ENCODE measurements at regions not wholly inside any gene's neighbourhood (a gene's known extent, or its start where the extent isn't known, plus 50 kb on each side); places are given as distances from the start of the nearest gene placed in this dataset.

DNA sequence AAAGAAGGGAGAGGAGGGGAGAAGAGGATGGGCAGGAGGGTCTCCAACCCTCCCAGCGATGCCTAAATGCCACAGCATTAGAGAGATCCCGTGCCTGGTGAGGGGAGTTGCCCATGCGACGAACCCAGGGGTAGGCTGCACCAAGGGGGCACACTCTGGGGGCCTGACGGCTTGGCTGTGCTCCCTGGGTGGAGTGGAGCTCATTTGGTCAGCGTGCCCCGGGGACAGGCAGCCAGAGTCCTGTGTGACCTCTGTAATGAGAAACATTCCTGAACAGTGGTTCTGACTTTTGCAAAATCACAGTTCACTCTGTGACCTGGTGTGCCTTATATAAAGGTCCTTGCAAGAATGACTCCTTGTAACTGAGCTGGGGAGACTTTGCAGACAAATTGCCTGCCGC is 205.0 kb upstream of the N4BP1 start:
- no peak for TF ChIP-seq CTCF (IDR thresholded peaks at IDR 0.05; ENCODE audit: low read depth, low read length, poor library complexity, severe bottlenecking)
- no peak for TF ChIP-seq EZH2phosphoT487 (IDR thresholded peaks at IDR 0.05; ENCODE audit: borderline replicate concordance, low read length)
